ENCODE measurements at regions not wholly inside any gene's neighbourhood (a gene's known extent, or its start where the extent isn't known, plus 50 kb on each side); places are given as distances from the start of the nearest gene placed in this dataset.

DNA sequence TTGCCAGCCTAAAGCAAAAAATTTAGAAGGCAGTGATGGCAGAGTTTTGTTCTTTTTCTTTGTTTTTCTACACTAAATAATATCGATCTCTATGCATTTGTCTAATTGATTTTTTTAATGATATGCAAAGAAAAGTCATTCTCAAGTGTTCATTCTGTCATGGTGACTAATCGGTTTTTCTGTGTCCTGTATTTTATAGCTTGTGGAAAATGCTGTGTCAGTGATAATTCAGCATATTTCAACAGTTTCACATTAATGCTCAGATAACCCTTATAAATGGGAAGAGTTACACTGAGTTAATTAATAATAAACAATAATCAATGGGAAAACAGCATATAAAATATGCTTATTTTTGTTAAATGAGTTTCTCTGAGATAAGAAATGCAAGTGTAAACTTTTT, 824.9 kb downstream of the AMY1C start:
- H3K27me3 Mint-ChIP-seq (ENCODE audit: low read depth): no peaks in the 10 kb centered on the region
- TF ChIP-seq CTCF (conservative IDR thresholded peaks at IDR 0.05): no peak
- no peak overlapping the region for H3K27ac Mint-ChIP-seq

More for the DNA sequence above, 824.9 kb downstream of the AMY1C start:
- Histone ChIP-seq H4K8ac (replicated peaks; ENCODE audit: insufficient read length, low read depth, low read length) (no peak overlapping the region), H2BK20ac (ENCODE audit: low read depth, low read length, poor library complexity, severe bottlenecking) (no peak overlapping the region), H3T11ph (ENCODE audit: low read length) (no peak overlapping the region), H4K5ac (ENCODE audit: insufficient read length, low read depth, low read length) (no peak overlapping the region), H4K20me1 (ENCODE audit: control insufficient read depth, insufficient read depth, insufficient read length) (no peaks in the 10 kb centered on the region), H3K79me2 (ENCODE audit: insufficient read depth, low read length) (no peaks in the 10 kb centered on the region), H2AK5ac (ENCODE audit: insufficient read length, low read length) (no peak overlapping the region), H3K27me3 (ENCODE audit: insufficient read depth, low read length) (no peaks in the 10 kb centered on the region), H2BK15ac (ENCODE audit: low read depth, low read length) (no peak overlapping the region), H3K23ac (ENCODE audit: insufficient read length, low read depth, low read length) (no peak overlapping the region), H3K23me2 (ENCODE audit: insufficient read length, low read depth, low read length, poor library complexity, severe bottlenecking) (no peaks in the 10 kb centered on the region), H2AFZ (ENCODE audit: low read length) (no peak overlapping the region), H3K14ac (ENCODE audit: insufficient read depth, low read length) (no peak overlapping the region), H2BK12ac (ENCODE audit: insufficient read length, low read depth, low read length) (no peak overlapping the region), H3K56ac (ENCODE audit: insufficient read length, low read depth, low read length) (no peak overlapping the region), H3K9ac (ENCODE audit: extremely low read depth, insufficient read length, low read length) (no peak overlapping the region), H4K91ac (ENCODE audit: insufficient read length, low read depth, low read length) (no peak overlapping the region), H3K4me1 (ENCODE audit: insufficient read depth, low read length) (no peaks in the 10 kb centered on the region), H3K79me1 (ENCODE audit: insufficient read depth, low read depth, low read length, poor library complexity, severe bottlenecking) (no peaks in the 10 kb centered on the region), H2BK5ac (ENCODE audit: insufficient read length, low read length) (no peak overlapping the region), H3K9me3 (ENCODE audit: control insufficient read depth, low read depth, low read length) (no peaks in the 10 kb centered on the region), H2BK120ac (ENCODE audit: low read depth, low read length, poor library complexity, severe bottlenecking) (no peak overlapping the region), H3K18ac (ENCODE audit: insufficient read length, low read depth, low read length) (no peak overlapping the region), H3K4ac (ENCODE audit: low read depth, low read length) (no peak overlapping the region), H3K4me2 (ENCODE audit: insufficient read depth, insufficient read length, low read length) (no peak overlapping the region), H3K27ac (ENCODE audit: insufficient read length, low read depth, low read length) (no peak overlapping the region)
- H3K4me1 Mint-ChIP-seq: no peaks in the 10 kb centered on the region
- peaks cover 0 to 31% of the 10 kb centered on the region in 2 experiments; a peak in 3 of 5 replicates for H3K9me3 Mint-ChIP-seq
- H3K4me3 Mint-ChIP-seq: no peak overlapping the region
- H3K36me3 Mint-ChIP-seq (ENCODE audit: insufficient read depth in 1 of 3, low read depth in 3 of 3): peaks cover 0 to 8% (median 0%) of the 10 kb centered on the region in 3 experiments; a peak in 1 of 7 replicates
- no peak for DNase-seq
- no CpG with 5 or more reads among the region's 2 CpGs for WGBS (ENCODE audit: extremely low coverage, insufficient read length, low lambda C conversion rate)

Data from H9 (cell line).